HCT116 (cell line): ENCODE measurements at regions not wholly inside any gene's neighbourhood (a gene's known extent, or its start where the extent isn't known, plus 50 kb on each side); places are given as distances from the start of the nearest gene placed in this dataset.

Source experiments
- ATAC-seq: fragments of 200-7000 bp; cut with Tn5 transposase; 2 replicates; pipeline ENCODE4 v1.9.1; 2020; ENCODE audit warnings: mild to moderate bottlenecking, moderate library complexity
- BruUV-seq: library from RNA; stranded (reverse); fragments of 400-500 nt; replicated peaks from 2 replicates; lab custom pipeline; 2021; lab: Mats Ljungman, UMichigan
- CTCF ChIA-PET: fragments of 300-600 bp; sonication (Branson Sonifier 250); formaldehyde crosslinking; loops from one replicate; lab custom pipeline; 2021; ENCODE audit warnings: antibody characterized with exemption; lab: Charles Lee
- POLR2A ChIA-PET: fragments of 300-600, 350-600 bp; sonication (Branson Sonifier 250); formaldehyde crosslinking; loops from one replicate; lab custom pipeline; 2021; ENCODE audit warnings: antibody characterized with exemption; lab: Charles Lee
- RAD21 ChIA-PET, 2 experiments: fragments of 300-600 bp; sonication (Branson Sonifier 250); formaldehyde crosslinking; loops; one replicate each; lab custom pipeline; 2023; ENCODE audit warnings: low total read pairs in 2 of 2; ENCODE audit not compliant: uncharacterized antibody in 2 of 2, unreplicated experiment in 2 of 2, low non-redundant PET in 1 of 2; lab: Charles Lee
- DNase-seq: peaks from one replicate; pipeline ENCODE4 v3.0.0-alpha.2; 2010; ENCODE audit warnings: low read depth, low spot score
- H2AFZ ChIP-seq: fragments of 200-600 bp; shearing (Covaris generic), sonication (generic); 2 replicates; pipeline ENCODE4 v1.6.1; 2017; ENCODE audit warnings: low read depth, mixed run types, mixed read lengths, antibody characterized with exemption, low read length; ENCODE audit not compliant: poor library complexity, severe bottlenecking
- H3K27ac ChIP-seq: 2 replicates; pipeline ENCODE4 v1.5.1; 2012; ENCODE audit warnings: low read depth, low read length
- H3K27me3 ChIP-seq: fragments of 200-600 bp; sonication (generic); 2 replicates; pipeline ENCODE4 v1.6.1; 2016; ENCODE audit warnings: mixed run types, low read length, mixed read lengths; ENCODE audit not compliant: insufficient read depth
- H3K36me3 ChIP-seq, 2 experiments: fragments of 200-500 bp in 1 of 2; fragments of 200-600 bp in 1 of 2; sonication (Bioruptor generic) in 1 of 2; sonication (generic) in 1 of 2; 2 replicates each; pipeline versions ENCODE4 v1.5.1 to v1.6.1; 2014 to 2016; ENCODE audit warnings: low read length in 2 of 2, inconsistent platforms in 1 of 2, mixed read lengths in 1 of 2, mixed run types in 1 of 2; ENCODE audit not compliant: insufficient read depth in 2 of 2, control insufficient read depth in 1 of 2
- H3K4me1 ChIP-seq, 2 experiments: fragments of 200-600 bp in 1 of 2; sonication (generic) in 1 of 2; 2 replicates each; pipeline versions ENCODE4 v1.5.1 to v1.6.1; 2012 to 2017; ENCODE audit warnings: low read length in 2 of 2, inconsistent platforms in 1 of 2, mild to moderate bottlenecking in 1 of 2, mixed read lengths in 1 of 2, mixed run types in 1 of 2, moderate library complexity in 1 of 2; ENCODE audit not compliant: insufficient read depth in 2 of 2, control insufficient read depth in 1 of 2
- H3K4me2 ChIP-seq: fragments of 200-600 bp; sonication (generic); 2 replicates; pipeline ENCODE4 v1.6.1; 2017; ENCODE audit warnings: mixed run types, low read length, mixed read lengths
- H3K4me3 ChIP-seq, 2 experiments: fragments of 200-600 bp in 1 of 2; sonication (generic) in 1 of 2; replicated peaks in 1 of 2; 2 replicates each; pipeline ENCODE4 v1.5.1; 2011 to 2016; ENCODE audit warnings: low read length in 2 of 2, control low read depth in 1 of 2, low read depth in 1 of 2, mild to moderate bottlenecking in 1 of 2, mixed read lengths in 1 of 2, mixed run types in 1 of 2
- H3K79me2 ChIP-seq: fragments of 200-600 bp; sonication (generic); 2 replicates; pipeline ENCODE4 v1.6.1; 2017; ENCODE audit warnings: mild to moderate bottlenecking, mixed run types, low read length, moderate library complexity, mixed read lengths; ENCODE audit not compliant: insufficient read depth
- H3K9ac ChIP-seq: fragments of 200-600 bp; sonication (generic); 2 replicates; pipeline ENCODE4 v1.6.1; 2016; ENCODE audit warnings: low read length, mixed read lengths
- H3K9me2 ChIP-seq: fragments of 200-600 bp; sonication (generic), shearing (Covaris generic); 2 replicates; pipeline ENCODE4 v1.6.1; 2017; ENCODE audit warnings: mixed run types, mild to moderate bottlenecking, moderate library complexity; ENCODE audit not compliant: insufficient read depth
- H3K9me3 ChIP-seq, 2 experiments: fragments of 200-500 bp in 1 of 2; fragments of 200-600 bp in 1 of 2; sonication (Bioruptor generic) in 1 of 2; sonication (generic) in 1 of 2; 2 replicates each; pipeline ENCODE4 v1.6.1; 2014 to 2017; ENCODE audit warnings: low read length in 2 of 2, mixed read lengths in 2 of 2, inconsistent platforms in 1 of 2, low read depth in 1 of 2, mild to moderate bottlenecking in 1 of 2, mixed run types in 1 of 2, moderate library complexity in 1 of 2; ENCODE audit not compliant: control insufficient read depth in 1 of 2, insufficient read depth in 1 of 2
- H4K20me1 ChIP-seq: fragments of 200-600 bp; sonication (generic), shearing (Covaris generic); 2 replicates; pipeline ENCODE4 v1.6.1; 2017; ENCODE audit warnings: mixed run types, mild to moderate bottlenecking, moderate library complexity; ENCODE audit not compliant: insufficient read depth
- ATF3 ChIP-seq: IDR thresholded peaks from 2 replicates; pipeline ENCODE4 v1.6.1; 2012
- CBX3 ChIP-seq: IDR thresholded peaks from 2 replicates; pipeline ENCODE4 v1.6.1; 2012; ENCODE audit warnings: low read depth
- CTCF ChIP-seq, 3 experiments: fragments of 200-600 bp in 1 of 3; sonication (generic) in 1 of 3; IDR thresholded peaks in 2 of 3; conservative IDR thresholded peaks in 1 of 3; 2 replicates each; pipeline ENCODE4 v1.5.1; 2012 to 2017; ENCODE audit warnings: low read depth in 2 of 3, low read length in 2 of 3, antibody characterized with exemption in 1 of 3, borderline replicate concordance in 1 of 3, control low read depth in 1 of 3, mild to moderate bottlenecking in 1 of 3, mixed read lengths in 1 of 3, mixed run types in 1 of 3, moderate library complexity in 1 of 3; ENCODE audit not compliant: insufficient read depth in 1 of 3
- EGR1 ChIP-seq: IDR thresholded peaks from 2 replicates; pipeline ENCODE4 v1.6.1; 2012; ENCODE audit warnings: low read depth
- ELF1 ChIP-seq: IDR thresholded peaks from 2 replicates; pipeline ENCODE4 v1.6.1; 2012; ENCODE audit warnings: low read depth, borderline replicate concordance
- EZH2 ChIP-seq: fragments of 200-600 bp; sonication (generic); IDR thresholded peaks from 2 replicates; pipeline ENCODE4 v1.6.1; 2017; ENCODE audit warnings: antibody characterized with exemption, mixed run types
- EZH2phosphoT487 ChIP-seq: fragments of 200-600 bp; IDR thresholded peaks from 2 replicates; pipeline ENCODE4 v1.6.1; 2018; ENCODE audit warnings: antibody characterized with exemption, borderline replicate concordance
- FOSL1 ChIP-seq: IDR thresholded peaks from 2 replicates; pipeline ENCODE4 v1.6.1; 2012; ENCODE audit warnings: low read depth
- JUND ChIP-seq: IDR thresholded peaks from 2 replicates; pipeline ENCODE4 v1.6.1; 2012
- POLR2AphosphoS5 ChIP-seq: IDR thresholded peaks from 2 replicates; pipeline ENCODE4 v1.6.1; 2011; ENCODE audit warnings: mild to moderate bottlenecking, low read depth, low read length, moderate library complexity
- RAD21 ChIP-seq: IDR thresholded peaks from 2 replicates; pipeline ENCODE4 v1.6.1; 2012; ENCODE audit warnings: low read depth, mild to moderate bottlenecking
- REST ChIP-seq: IDR thresholded peaks from 2 replicates; pipeline ENCODE4 v1.6.1; 2012; ENCODE audit warnings: low read depth
- SRF ChIP-seq: IDR thresholded peaks from 2 replicates; pipeline ENCODE4 v1.6.1; 2012; ENCODE audit warnings: low read depth
- YY1 ChIP-seq: IDR thresholded peaks from 2 replicates; pipeline ENCODE4 v1.6.1; 2011; ENCODE audit warnings: low read length, low read depth, moderate library complexity, mild to moderate bottlenecking; ENCODE audit not compliant: insufficient replicate concordance; ENCODE audit errors: extremely low read depth
- ZNF274 ChIP-seq: fragments of 200-500 bp; sonication (Bioruptor generic); IDR thresholded peaks from 2 replicates; pipeline ENCODE4 v1.6.1; 2014; ENCODE audit warnings: mild to moderate bottlenecking, low read depth, low read length, inconsistent platforms
- intact Hi-C: fragments of 100-400 bp; cut with micrococcal nuclease; formaldehyde crosslinking; loops from 2 replicates; pipeline ENCODE4 v1.10.0; 2022

GRCh38 chr3:86578071-86578470 is 412.9 kb downstream of the VGLL3 start:
- intact Hi-C loops, result no loop called here
- H3K9me2 ChIP-seq, result no peaks in the 10 kb centered on the region
- RAD21 ChIA-PET, result no interaction called here
- DNase-seq (no peak), ATAC-seq (no peak)
- TF ChIP-seq POLR2AphosphoS5 (no peak), FOSL1 (no peak), EZH2 (no peak), CBX3 (no peak), EZH2phosphoT487 (no peak), ZNF274 (no peak), SRF (no peak), ATF3 (no peak), CTCF (IDR thresholded peaks at IDR 0.05 in 2 of 3, conservative IDR thresholded peaks at IDR 0.05 in 1 of 3; ENCODE audit: borderline replicate concordance in 1 of 3, insufficient read depth in 1 of 3, low read depth in 2 of 3, low read length in 2 of 3) (no peak), REST (no peak), ELF1 (no peak), RAD21 (no peak), JUND (no peak), YY1 (no peak), EGR1 (no peak)
- H3K27me3 ChIP-seq, result no peaks in the 10 kb centered on the region
- H3K4me1 ChIP-seq, result no peaks in the 10 kb centered on the region
- POLR2A ChIA-PET, result no interaction called here
- BruUV-seq, result no TSS peak
- no peak overlapping the region for H3K9ac ChIP-seq
- H2AFZ ChIP-seq, result no peak overlapping the region
- no peak overlapping the region for H3K27ac ChIP-seq
- H3K36me3 ChIP-seq, result no peaks in the 10 kb centered on the region
- peaks cover 7 to 14% of the 10 kb centered on the region in 2 experiments; a peak in 2 of 4 replicates for H3K9me3 ChIP-seq
- H3K4me3 ChIP-seq, result no peak overlapping the region
- no peaks in the 10 kb centered on the region for H4K20me1 ChIP-seq
- CTCF ChIA-PET, result no interaction called here
- no peaks in the 10 kb centered on the region for H3K79me2 ChIP-seq
- H3K4me2 ChIP-seq, result no peak overlapping the region
